Omental fat pad (tissue), 3 donors: ENCODE measurements at regions not wholly inside any gene's neighbourhood (a gene's known extent, or its start where the extent isn't known, plus 50 kb on each side); places are given as distances from the start of the nearest gene placed in this dataset.

Experiments used
- ATAC-seq: fragments of 150-250 bp; one replicate; pipeline ENCODE4 v1.9.1; 2016; ENCODE audit warnings: mild to moderate bottlenecking, moderate library complexity; ENCODE audit not compliant: low FRiP score
- DNase-seq: peaks from one replicate; pipeline ENCODE4 v3.0.0-alpha.2; 2019; ENCODE audit warnings: low spot score
- CTCF ChIP-seq, 3 donors: fragments of 450-650 bp; IDR thresholded peaks; one replicate each; pipeline ENCODE4 v1.5.1; 2016 to 2017; ENCODE audit warnings: antibody characterized with exemption in 3 of 3, mild to moderate bottlenecking in 3 of 3, moderate library complexity in 2 of 3

DNA sequence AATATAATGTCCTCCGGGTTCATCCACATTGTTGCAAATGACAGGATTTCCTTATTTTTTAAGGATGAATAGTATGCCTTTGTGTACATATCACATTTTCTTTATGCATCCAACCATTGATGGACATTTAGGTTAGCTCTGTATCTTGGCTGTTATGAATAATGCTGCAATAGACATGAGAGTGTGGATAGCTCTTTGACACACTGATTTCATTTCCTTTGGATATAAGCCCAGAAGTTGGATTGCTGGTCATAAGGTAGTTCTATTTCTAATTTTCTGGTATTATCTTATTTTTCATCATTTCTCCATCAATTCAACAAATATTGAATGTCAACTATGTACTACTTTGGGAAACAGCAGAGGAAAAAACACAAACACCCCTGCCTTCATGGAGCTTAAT, 423.3 kb downstream of the MTX2 start:
- DNase-seq (no peak), ATAC-seq (no peak)
- TF ChIP-seq CTCF (IDR thresholded peaks at IDR 0.05) = no peak

- no peak for TF ChIP-seq CTCF (IDR thresholded peaks at IDR 0.05)
- no peak for DNase-seq
- no peak for ATAC-seq
These were observed 429.9 kb downstream of the MTX2 start for GRCh38 chr2:176699098-176699497.

DNA sequence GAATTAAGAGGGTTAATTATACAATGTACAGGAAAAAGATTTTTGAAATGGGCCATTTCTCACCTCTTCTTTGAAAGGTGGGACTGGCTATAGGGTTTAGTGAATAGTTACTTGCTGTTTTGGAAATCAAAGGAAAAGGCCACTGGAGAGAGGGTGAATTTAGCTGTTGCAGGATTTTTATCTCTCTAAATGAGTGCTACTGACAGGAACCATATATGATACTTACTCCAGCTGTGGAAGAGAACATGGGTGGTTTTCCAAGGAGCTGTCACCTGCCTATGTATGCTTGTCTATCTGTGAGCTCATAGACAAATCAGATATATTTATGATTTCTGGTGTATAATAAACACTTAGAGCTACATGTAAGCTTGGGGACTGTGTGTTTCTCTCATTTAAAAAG, 430.4 kb downstream of the MTX2 start:
- DNase-seq (no peak), ATAC-seq (no peak)
- TF ChIP-seq CTCF (IDR thresholded peaks at IDR 0.05) = no peak

- DNase-seq (no peak), ATAC-seq (no peak)
- no peak for TF ChIP-seq CTCF (IDR thresholded peaks at IDR 0.05)
These were observed 432.9 kb downstream of the MTX2 start for GRCh38 chr2:176702131-176702530.

- TF ChIP-seq CTCF (IDR thresholded peaks at IDR 0.05) = no peak
- DNase-seq = no peak
- ATAC-seq = peak; percentile 68
These were observed 435.1 kb downstream of the MTX2 start for GRCh38 chr2:176704282-176704858.

GRCh38 chr2:176709149-176709951, 440.1 kb downstream of the MTX2 start:
- peak; percentile 83 for ATAC-seq
- no peak for DNase-seq
- no peak for TF ChIP-seq CTCF (IDR thresholded peaks at IDR 0.05)

DNA sequence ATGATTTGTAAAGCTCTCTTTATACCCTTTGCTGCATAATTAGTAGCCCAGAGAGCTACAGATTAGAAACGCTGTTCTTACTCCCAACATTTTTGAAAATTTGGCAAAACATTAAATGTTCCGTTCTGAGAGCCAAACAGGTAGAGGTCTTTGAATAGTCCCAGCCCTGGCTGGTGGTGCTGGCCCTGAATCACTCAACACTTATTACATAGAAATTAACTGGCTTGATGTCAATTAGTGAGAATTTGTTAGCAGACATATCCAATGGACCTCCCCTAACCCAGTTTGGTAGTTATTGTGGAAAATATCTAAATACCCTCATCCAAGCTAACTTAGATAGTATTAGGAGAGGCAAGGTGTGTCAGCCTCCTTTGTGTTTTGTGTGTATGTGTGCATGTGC, 440.7 kb downstream of the MTX2 start:
- TF ChIP-seq CTCF (IDR thresholded peaks at IDR 0.05) = no peak
- ATAC-seq = peak; percentile 37
- DNase-seq = no peak
